IPS-NIHi7 (cell line): ENCODE measurements at regions not wholly inside any gene's neighbourhood (a gene's known extent, or its start where the extent isn't known, plus 50 kb on each side); places are given as distances from the start of the nearest gene placed in this dataset.
"Not testable (repeated sequence)": the region's sequence is repeated elsewhere in the genome, so short reads cannot be mapped to it uniquely, and the experiment has no call there.

ENCODE experiments used
- DNase-seq: peaks from one replicate; pipeline ENCODE4 v3.0.0; 2012; ENCODE audit warnings: mixed read lengths; ENCODE audit errors: extremely low spot score

GRCh38 chr15:94991718-94992117, 760.4 kb downstream of the MCTP2 start:
- DNase-seq = no peak

- no peak for DNase-seq
These were observed 778.3 kb downstream of the MCTP2 start for GRCh38 chr15:95009635-95010034.

GRCh38 chr15:95013381-95013780, 782.0 kb downstream of the MCTP2 start:
- no peak for DNase-seq

- no peak for DNase-seq
These were observed 785.3 kb downstream of the MCTP2 start for GRCh38 chr15:95016511-95017229.

DNA sequence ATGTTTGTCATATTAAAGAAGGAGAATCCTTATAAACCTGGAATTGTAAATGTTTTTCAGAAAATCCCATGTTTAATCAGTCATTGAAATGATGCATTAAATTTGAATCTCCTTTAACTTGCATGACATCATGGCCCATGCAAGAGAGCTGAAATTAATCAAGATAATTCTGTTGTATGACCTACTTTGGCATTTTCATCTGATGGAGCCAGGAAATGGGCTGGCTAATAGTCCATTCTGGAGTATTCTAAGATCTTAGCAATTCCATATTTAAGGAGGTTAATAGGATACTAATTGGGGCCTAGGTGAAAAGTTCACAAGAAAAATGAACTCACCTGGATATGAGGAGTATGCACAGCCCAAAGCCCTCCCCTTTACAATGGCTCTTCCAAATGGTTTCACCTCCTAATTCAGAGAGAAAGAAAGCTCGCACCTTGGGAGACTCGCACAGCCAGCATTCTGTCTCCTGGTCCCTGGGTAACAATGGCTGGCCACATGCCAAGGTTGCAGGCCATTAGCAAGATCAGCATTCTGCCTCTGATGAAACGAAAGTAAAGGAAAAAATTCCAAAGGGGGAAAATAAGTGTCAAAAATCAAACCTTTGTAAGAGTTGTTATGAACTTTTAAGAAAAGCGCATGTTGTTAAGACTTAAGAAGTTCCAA, 786.4 kb downstream of the MCTP2 start:
- peak; percentile 41 for DNase-seq

DNA sequence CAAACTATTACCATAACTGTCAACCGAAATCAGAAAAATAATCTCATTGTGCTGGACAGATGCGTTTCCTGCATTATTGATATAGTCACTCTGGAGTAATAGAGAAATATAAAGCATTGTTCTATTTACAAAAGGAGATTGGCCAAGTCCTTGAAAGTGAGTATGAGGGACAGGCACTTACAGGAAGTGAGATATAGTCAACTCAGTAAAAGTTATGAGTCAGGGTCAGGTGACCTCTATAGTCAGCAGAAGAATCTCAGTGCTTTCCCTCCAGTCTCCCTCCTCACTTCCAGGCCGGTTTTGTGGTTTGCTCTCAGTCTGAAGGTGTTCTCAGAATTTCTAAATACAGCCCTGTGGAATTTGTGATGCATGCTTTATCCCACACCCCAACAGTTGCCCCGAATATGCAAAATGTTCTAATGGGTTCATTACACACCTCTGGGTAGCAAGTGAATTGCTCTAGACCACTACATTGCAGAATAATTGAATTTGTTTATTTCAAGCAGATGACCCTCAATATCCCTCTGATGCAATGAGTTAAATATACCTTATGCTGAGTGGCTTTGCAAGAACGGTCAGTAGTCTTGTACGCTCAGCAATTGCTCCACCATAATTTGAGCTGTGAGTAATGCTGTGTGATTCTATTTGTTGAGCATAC, 787.7 kb downstream of the MCTP2 start:
- DNase-seq = no peak

DNA sequence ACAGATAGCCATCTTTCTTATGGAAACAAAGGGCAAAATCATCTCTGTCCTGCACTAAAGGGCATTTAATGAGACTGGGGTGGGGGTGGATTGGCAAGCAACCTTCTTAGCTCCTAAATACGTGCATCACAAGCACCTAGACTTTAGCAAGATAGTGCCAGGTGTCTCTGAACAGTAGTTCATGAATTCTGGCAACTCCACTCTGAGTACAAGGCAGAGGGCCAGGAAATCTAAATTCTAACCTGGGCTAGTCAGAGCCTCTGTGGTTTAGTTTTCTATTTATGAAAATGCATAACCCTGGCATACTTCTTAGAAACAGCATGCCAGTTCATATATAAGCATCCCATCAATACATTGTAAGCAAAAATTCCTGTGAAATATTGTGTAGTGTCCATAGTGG, 788.5 kb downstream of the MCTP2 start:
- no peak for DNase-seq

GRCh38 chr15:95021816-95022215, 790.5 kb downstream of the MCTP2 start:
- DNase-seq = no peak

DNA sequence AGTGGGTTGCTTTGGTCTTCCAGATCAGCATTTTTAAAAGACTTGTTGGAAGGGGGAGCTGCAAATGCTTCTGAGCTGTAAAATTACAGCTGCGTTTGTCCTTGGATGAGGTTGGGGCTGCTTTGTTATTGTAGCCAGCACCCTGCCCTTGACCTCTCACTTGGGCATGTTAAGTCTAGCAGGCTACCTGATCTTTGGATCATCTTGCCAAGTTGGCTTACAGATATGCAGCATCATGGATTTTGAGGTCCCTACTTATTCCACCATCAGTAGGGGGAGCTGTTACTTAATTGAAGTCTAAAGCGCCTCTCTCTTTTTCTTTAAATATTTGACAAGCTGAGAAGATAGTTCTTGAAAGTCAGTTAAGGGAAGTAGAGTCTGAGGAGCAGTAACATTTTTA, 793.0 kb downstream of the MCTP2 start:
- peak; percentile 33 for DNase-seq

GRCh38 chr15:95025924-95026728, 794.8 kb downstream of the MCTP2 start:
- DNase-seq = peak; percentile 48

DNA sequence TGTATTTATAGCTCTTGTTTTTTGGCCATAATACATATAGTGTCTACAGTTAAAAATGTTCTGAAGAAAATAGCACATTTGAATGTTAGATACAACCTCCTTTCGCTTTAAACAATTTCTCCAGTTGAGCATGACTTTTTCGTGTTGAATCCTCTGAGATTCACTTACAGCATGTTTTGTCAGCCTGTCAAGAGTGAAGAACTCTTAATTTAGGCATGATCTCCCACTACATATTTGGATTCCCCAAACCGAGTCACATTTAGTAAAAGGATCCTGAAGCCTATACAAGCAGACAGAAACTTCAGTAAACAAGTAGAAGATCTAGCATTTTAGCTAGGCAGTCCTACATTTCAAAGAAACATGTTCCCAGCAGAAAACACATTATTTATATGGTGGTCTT, 796.6 kb downstream of the MCTP2 start:
- DNase-seq = no peak

DNA sequence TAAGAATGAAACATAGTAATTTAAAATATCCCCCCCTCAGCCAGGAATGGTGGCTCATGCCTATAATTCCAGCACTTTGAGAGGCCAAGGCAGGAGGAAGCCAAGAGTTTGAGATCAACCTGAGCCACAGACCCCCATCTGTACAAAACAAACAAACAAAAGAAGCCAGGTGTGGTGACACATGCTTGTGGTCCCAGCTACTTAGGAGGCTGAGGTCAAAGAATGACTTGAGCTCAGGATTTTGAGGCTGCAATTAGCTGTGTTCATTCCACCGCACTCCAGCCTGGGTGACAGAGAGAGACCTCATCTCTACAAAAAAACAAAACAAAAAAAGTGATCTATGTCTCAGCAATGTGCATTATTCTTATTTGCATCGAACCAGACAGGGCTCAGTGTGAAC, 800.8 kb downstream of the MCTP2 start:
- no peak for DNase-seq

DNA sequence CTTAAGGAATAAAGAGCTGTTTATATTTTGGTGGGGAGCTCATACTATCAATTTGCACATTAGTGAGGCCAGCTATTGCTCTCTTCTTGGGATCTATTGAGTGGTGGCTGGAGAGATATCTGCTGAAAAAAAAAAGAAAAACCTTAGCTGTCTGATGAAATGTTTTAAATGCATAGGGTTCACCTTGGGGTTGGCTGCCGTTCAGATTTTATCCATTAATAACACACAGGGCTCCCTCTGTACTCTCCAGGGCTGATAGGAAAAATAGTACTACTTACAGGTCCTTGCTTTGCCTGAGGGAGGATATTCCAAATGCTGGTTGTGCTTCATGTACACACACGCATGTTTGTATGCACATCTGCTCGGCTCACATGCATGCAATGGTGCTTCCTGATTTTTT, 803.7 kb downstream of the MCTP2 start:
- no peak for DNase-seq

DNA sequence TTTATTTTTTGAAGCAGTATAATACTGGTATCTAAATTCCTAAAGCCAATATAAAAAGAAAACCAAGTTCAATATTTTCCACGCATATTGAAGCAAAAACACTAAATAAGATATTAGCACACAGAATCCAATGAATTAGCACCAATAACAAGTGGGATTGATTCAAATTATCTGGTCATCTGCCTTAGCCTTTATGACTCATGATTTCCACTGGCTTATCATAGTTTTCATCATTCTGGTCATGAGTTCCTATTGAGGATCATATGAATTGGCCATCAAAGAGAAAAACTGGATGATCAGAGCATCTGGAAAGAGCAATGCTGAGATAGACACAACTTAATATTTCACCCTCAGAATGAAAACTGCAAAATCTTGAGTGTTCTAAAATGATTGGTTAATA, 809.9 kb downstream of the MCTP2 start:
- DNase-seq = no peak

DNA sequence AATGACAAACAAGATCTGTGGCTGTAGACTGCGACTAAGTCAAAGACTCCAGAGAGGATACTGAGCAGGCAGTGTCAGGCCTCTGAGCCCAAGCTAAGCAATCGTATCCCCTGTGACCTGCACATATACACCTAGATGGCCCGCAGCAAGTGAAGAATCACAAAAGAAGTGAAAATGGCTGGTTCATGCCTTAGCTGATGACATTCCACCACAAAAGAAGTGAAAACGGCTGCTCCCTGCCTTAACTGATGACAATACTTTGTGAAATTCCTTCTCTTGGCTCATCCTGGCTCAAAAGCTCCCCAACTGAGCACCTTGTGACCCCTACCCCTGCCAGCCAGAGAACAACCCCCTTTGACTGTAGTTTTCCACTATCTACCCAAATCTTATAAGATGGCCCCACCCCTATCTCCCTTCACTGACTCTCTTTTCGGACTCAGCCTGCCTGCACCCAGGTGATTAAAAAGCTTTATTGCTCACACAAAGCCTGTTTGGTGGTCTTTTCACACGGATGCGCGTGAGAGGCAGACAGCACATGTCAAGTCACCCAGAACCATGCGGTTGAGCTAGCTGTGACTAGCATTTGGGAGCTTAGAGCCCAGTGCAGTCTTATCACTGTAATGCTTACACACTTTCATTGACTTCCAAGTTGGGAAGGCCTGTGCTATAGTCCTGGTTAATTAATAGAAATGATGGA, 812.0 kb downstream of the MCTP2 start:
- DNase-seq = not testable (repeated sequence)

DNA sequence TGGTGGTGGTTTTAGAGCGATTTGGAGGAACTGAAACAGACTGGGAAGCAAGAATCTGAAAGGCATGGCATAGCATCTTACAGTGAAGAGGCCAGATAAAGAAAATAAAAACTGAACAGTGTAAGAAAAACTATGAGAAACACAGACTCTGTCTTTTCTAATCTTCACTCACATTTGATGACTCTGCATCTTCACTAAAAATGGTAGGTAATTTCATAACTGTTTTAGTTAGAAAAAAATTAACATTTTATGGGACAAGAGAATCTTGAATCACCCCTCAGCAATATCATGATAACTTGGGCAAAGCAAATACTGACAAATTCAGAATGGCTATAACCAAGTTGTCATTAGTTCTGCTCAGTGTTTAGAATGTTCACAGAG, 812.6 kb downstream of the MCTP2 start:
- no peak for DNase-seq

- no peak for DNase-seq
These were observed 813.5 kb downstream of the MCTP2 start for GRCh38 chr15:95044745-95045417.

GRCh38 chr15:95051861-95052260, 820.5 kb downstream of the MCTP2 start:
- DNase-seq = no peak

DNA sequence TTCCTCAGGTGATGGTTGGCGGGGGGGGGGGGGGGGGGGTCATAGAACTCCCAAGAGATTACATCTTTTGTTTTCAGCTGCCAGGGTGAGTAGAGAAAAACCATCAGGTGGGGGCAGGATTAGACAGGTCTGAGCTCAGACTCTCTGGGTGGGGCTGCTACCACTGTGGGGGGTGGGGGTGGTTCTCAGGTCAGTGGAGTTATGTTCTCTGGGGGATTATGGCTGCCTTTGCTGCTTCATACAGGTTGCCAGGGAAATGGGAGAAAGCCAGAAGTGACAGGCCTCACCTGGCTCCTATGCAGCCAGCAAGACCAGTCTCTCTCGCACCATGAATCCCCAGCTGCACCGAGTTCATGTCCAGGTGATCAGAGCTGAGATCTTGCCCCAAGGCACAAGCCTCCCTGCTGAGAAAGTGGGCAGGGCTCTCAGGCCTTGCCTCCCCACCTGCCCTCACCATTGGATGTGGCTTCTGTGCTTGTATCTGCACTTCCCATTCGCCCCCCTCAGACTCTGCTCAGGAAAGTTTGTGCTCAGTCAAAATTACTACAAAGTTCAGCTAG, 828.1 kb downstream of the MCTP2 start:
- no peak for DNase-seq

DNA sequence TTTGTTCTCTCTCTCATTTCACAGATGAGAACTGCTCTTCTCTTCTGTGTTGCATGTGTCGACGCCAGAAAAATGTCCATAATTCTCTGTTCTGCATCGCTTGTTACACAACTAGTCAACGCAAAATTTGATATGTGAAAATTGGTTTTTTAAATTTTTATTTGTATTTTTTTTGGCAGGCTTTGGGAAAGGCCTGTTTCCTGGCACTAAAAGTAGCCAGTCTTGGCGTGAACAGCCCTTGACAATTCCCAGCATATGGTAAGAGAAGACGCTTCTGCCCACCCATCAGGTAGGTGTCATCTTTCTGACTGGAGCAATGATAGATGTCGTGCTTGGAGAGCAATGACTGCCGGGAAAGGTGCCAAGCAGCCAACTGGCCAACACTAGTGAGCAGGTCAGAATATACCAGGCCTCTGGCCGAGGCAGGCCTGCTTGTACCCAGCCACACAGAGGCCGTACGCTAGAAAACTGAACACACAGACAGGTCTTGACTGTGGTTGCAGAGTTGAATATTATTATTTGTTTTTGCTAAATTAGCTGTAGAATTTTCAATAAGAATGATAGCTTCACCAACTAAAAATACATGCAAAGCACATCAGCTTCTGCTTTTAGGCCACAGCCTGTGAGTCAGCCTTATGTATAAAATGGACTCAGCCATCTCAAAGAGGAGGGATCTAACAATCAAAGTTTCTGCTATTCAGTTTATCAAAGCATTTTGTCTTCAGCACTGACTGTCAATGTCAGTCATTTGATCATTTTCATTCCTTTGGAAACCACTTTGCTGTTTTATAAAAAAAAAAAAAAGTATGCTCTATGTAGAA, 837.5 kb downstream of the MCTP2 start:
- DNase-seq = no peak
